GM12878 (cell line): ENCODE measurements at regions not wholly inside any gene's neighbourhood (a gene's known extent, or its start where the extent isn't known, plus 50 kb on each side); places are given as distances from the start of the nearest gene placed in this dataset.

Experiments
- ATAC-seq: fragments of 200-7000 bp; cut with Tn5 transposase; 3 replicates; pipeline ENCODE4 v1.9.1; 2020; ENCODE audit warnings: mild to moderate bottlenecking, moderate library complexity
- BruUV-seq: library from RNA; stranded (reverse); fragments of 400-500 nt; replicated peaks from 2 replicates; lab custom pipeline; 2021; lab: Mats Ljungman, UMichigan
- CTCF ChIA-PET: fragments of 300-600 bp; sonication (Branson Sonifier 250); formaldehyde crosslinking; extraction: SDS; loops from one replicate; lab custom pipeline; 2021; ENCODE audit warnings: inconsistent platforms; lab: Yijun Ruan, JAX
- POLR2A ChIA-PET: fragments of 350-600 bp; formaldehyde crosslinking; extraction: SDS; loops from one replicate; lab custom pipeline; 2021; ENCODE audit warnings: inconsistent platforms; lab: Charles Lee
- RAD21 ChIA-PET: fragments of 300-600 bp; sonication (Branson Sonifier 250); formaldehyde crosslinking; loops from one replicate; lab custom pipeline; 2023; ENCODE audit warnings: antibody characterized with exemption; ENCODE audit not compliant: unreplicated experiment; lab: Charles Lee
- SMC1A ChIA-PET: fragments of 300-600 bp; sonication (Branson Sonifier 250); formaldehyde crosslinking; loops from one replicate; lab custom pipeline; 2023; ENCODE audit not compliant: unreplicated experiment, uncharacterized antibody; lab: Charles Lee
- DNase-seq: peaks from one replicate; pipeline ENCODE4 v3.0.0-alpha.2; 2011; ENCODE audit warnings: low read depth, low spot score
- FAIRE-seq: peaks from 3 replicates; lab custom pipeline; 2011; peaks lifted over from hg19 to GRCh38; lab: Jason Lieb, UNC
- H2AFZ ChIP-seq: 2 replicates; pipeline ENCODE4 v1.6.0; 2011; ENCODE audit warnings: low read depth, low read length, control low read depth; ENCODE audit not compliant: control insufficient read depth
- H3K27ac ChIP-seq: 2 replicates; pipeline ENCODE4 v1.5.1; 2011; ENCODE audit warnings: control low read depth; ENCODE audit not compliant: control insufficient read depth, insufficient read depth
- H3K27me3 ChIP-seq, 2 experiments: replicated peaks in 1 of 2; 2 replicates each; pipeline versions ENCODE4 v1.6.0 to v1.6.1; 2011; ENCODE audit warnings: low read length in 1 of 2; ENCODE audit not compliant: control insufficient read depth in 2 of 2, insufficient read depth in 2 of 2
- H3K36me3 ChIP-seq, 2 experiments: 2 replicates each; pipeline ENCODE4 v1.5.1; 2011; ENCODE audit warnings: low read length in 1 of 2; ENCODE audit not compliant: control insufficient read depth in 2 of 2, insufficient read depth in 2 of 2
- H3K4me1 ChIP-seq: 2 replicates; pipeline ENCODE4 v1.6.1; 2011; ENCODE audit warnings: mild to moderate bottlenecking, low read length, moderate library complexity, mixed read lengths; ENCODE audit not compliant: control insufficient read depth, insufficient read depth
- H3K4me2 ChIP-seq: 2 replicates; pipeline ENCODE4 v1.6.0; 2011; ENCODE audit warnings: control low read depth; ENCODE audit not compliant: control insufficient read depth, insufficient read depth
- H3K4me3 ChIP-seq: fragments of 200-600 bp; sonication (generic); 2 replicates; pipeline ENCODE4 v1.5.1; 2016
- H3K79me2 ChIP-seq: 2 replicates; pipeline ENCODE4 v1.6.0; 2011; ENCODE audit warnings: low read length; ENCODE audit not compliant: control insufficient read depth, insufficient read depth
- H3K9ac ChIP-seq: 2 replicates; pipeline ENCODE4 v1.8.0; 2011; ENCODE audit warnings: low read length, control low read depth, mixed read lengths; ENCODE audit not compliant: control insufficient read depth, insufficient read depth
- H3K9me3 ChIP-seq: replicated peaks from 3 replicates; pipeline ENCODE4 v1.5.1; 2011; ENCODE audit warnings: mild to moderate bottlenecking, low read length; ENCODE audit not compliant: control insufficient read depth, insufficient read depth
- H4K20me1 ChIP-seq: 2 replicates; pipeline ENCODE4 v1.6.0; 2011; ENCODE audit not compliant: control insufficient read depth, insufficient read depth
- CBX3 ChIP-seq: fragments of 200-600 bp; sonication (generic); IDR thresholded peaks from 2 replicates; pipeline ENCODE4 v1.6.1; 2016; ENCODE audit warnings: low read depth, borderline replicate concordance
- CREB1 ChIP-seq: IDR thresholded peaks from 2 replicates; pipeline ENCODE4 v1.6.1; 2012; ENCODE audit warnings: low read depth, mild to moderate bottlenecking, inconsistent platforms
- DPF2 ChIP-seq: fragments of 450-650 bp; IDR thresholded peaks from 2 replicates; pipeline ENCODE4 v1.6.1; 2017; ENCODE audit warnings: mild to moderate bottlenecking
- GATAD2B ChIP-seq: fragments of 450-650 bp; conservative IDR thresholded peaks from 2 replicates; pipeline ENCODE4 v1.6.1; 2017; ENCODE audit warnings: low read depth, mild to moderate bottlenecking, moderate library complexity
- HCFC1 ChIP-seq: fragments of 150-350 bp; IDR thresholded peaks from 2 replicates; pipeline ENCODE4 v1.6.1; 2014; ENCODE audit warnings: low read length
- HDAC6 ChIP-seq: fragments of 200-600 bp; sonication (generic); IDR thresholded peaks from one replicate; pipeline ENCODE4 v1.8.0; 2017; ENCODE audit warnings: antibody characterized with exemption; ENCODE audit not compliant: unreplicated experiment
- IKZF1 ChIP-seq: fragments of 450-650 bp; conservative IDR thresholded peaks from 2 replicates; pipeline ENCODE4 v1.6.1; 2017; ENCODE audit warnings: antibody characterized with exemption, mild to moderate bottlenecking
- IRF4 ChIP-seq: IDR thresholded peaks from 2 replicates; pipeline ENCODE4 v1.6.1; 2011; ENCODE audit warnings: low read depth, low read length
- MTA2 ChIP-seq: fragments of 450-650 bp; IDR thresholded peaks from 2 replicates; pipeline ENCODE4 v1.6.1; 2016; ENCODE audit warnings: low read depth, mild to moderate bottlenecking, moderate library complexity
- MYB ChIP-seq: fragments of 150-350 bp; IDR thresholded peaks from 2 replicates; pipeline ENCODE4 v1.6.1; 2014; ENCODE audit warnings: mild to moderate bottlenecking, low read depth, low read length, borderline replicate concordance
- NBN ChIP-seq: fragments of 450-650 bp; IDR thresholded peaks from 2 replicates; pipeline ENCODE4 v1.6.1; 2016
- NFIC ChIP-seq: IDR thresholded peaks from 2 replicates; pipeline ENCODE4 v1.6.1; 2012; ENCODE audit warnings: low read depth, mild to moderate bottlenecking, inconsistent platforms, low read length, moderate library complexity
- NR2F1 ChIP-seq: fragments of 450-650 bp; conservative IDR thresholded peaks from 2 replicates; pipeline ENCODE4 v1.6.1; 2017; ENCODE audit warnings: mild to moderate bottlenecking
- POU2F2 ChIP-seq: IDR thresholded peaks from 3 replicates; pipeline ENCODE4 v1.6.1; 2011; ENCODE audit warnings: low read depth, mild to moderate bottlenecking, low read length, borderline replicate concordance
- SMC3 ChIP-seq: IDR thresholded peaks from 2 replicates; pipeline ENCODE4 v1.6.1; 2011; ENCODE audit warnings: low read length, improper control_type of control experiment, borderline replicate concordance
- STAT1 ChIP-seq: fragments of 450-650 bp; conservative IDR thresholded peaks from 2 replicates; pipeline ENCODE4 v1.6.1; 2014; ENCODE audit warnings: antibody characterized with exemption, mild to moderate bottlenecking
- SUPT20H ChIP-seq: IDR thresholded peaks from 2 replicates; pipeline ENCODE4 v1.6.1; 2011; ENCODE audit warnings: low read depth, mild to moderate bottlenecking, low read length, moderate library complexity, borderline replicate concordance; ENCODE audit not compliant: control insufficient read depth
- WRNIP1 ChIP-seq: IDR thresholded peaks from 2 replicates; pipeline ENCODE4 v1.6.1; 2011; ENCODE audit warnings: low read depth, low read length, improper control_type of control experiment, borderline replicate concordance
- ZBED1 ChIP-seq: IDR thresholded peaks from 2 replicates; pipeline ENCODE4 v1.6.1; 2016; ENCODE audit warnings: borderline replicate concordance
- WGBS: methylation state at CpG from one replicate; pipeline ENCODE4 v1.1.6; 2016; ENCODE audit warnings: low lambda C conversion rate; ENCODE audit not compliant: insufficient replicate concordance, insufficient coverage; ENCODE audit errors: missing lambda C conversion rate; 5-methylcytosine and 5-hydroxymethylcytosine counted together
- in situ Hi-C: fragments of 300-500 bp; cut with MboI; formaldehyde crosslinking; loops from 9 replicates; pipeline ENCODE4 v1.14.3; 2018; ENCODE audit warnings: mixed read lengths
- intact Hi-C: fragments of 100-400 bp; cut with micrococcal nuclease; formaldehyde crosslinking; loops from one replicate; pipeline ENCODE4 v1.14.2; 2022; ENCODE audit not compliant: unreplicated experiment
- TF ChIP-seq, protein P1 (sequence below): IDR thresholded peaks from 2 replicates; pipeline ENCODE4 v1.6.1; 2011; ENCODE audit warnings: low read depth, low read length, improper control_type of control experiment, borderline replicate concordance
- TF ChIP-seq, protein P2 (sequence below): fragments of 150-350 bp; IDR thresholded peaks from 2 replicates; pipeline ENCODE4 v1.6.1; 2016; ENCODE audit warnings: low read depth, low read length

DNA sequence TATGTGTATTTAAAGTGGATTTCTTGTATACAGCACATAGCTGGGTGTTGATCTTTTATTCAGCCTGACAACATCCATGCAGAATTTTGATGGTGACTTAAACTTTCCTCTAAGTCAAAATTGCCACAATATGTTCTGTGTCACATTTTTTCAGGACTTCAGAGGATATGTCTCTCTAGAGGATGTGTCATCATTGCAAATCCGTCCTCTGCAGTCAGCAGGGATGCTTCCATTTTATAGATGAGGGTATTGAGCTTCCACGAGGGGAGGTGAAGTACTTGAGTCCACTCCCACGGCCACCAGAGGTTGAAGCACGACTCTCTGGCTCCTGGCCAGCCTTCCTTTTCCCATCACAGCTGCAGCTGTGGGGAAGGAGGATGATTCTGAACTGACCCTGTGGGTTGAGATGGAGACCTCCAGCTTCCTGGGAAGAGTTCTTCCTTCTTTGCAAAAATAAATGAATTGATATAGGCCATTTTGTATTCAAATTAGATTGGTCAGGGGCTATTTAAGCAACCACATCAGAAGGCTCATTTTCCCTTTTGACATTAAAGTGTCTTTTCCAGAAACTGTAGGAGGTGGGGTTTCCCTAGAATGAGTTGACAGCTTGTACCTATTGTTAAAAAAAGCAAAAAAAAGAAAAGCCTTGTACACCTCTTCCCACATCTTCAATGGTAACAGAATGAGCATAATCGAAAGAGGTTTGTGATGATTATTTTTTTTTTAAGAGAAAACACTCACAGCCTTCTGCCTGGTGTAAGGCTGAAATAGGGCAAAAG is 55.2 kb upstream of the MYEOV start:
- ChIA-PET POLR2A (interaction anchor here (0.7 to 1.0 kb wide), 3 partner anchors 27 to 183 kb away, joined by 3 read pairs; no protein-coding TSS in a partner anchor), CTCF (interaction anchor here (0.7 to 2.2 kb wide), 2 partner anchors 20 to 98 kb away, joined by 4 to 5 read pairs; no protein-coding TSS in a partner anchor), RAD21 (interaction anchor here (1.1 to 1.6 kb wide), 4 partner anchors 18 to 38 kb away, joined by 3 to 5 read pairs (median 3); no protein-coding TSS in a partner anchor), SMC1A (interaction anchor here (0.9 to 1.4 kb wide), 4 partner anchors 12 to 83 kb away, joined by 3 to 4 read pairs (median 4); partner anchors contain the start of gene SMIM38)
- DNase-seq (no peak), FAIRE-seq (no peak), ATAC-seq (peak; percentile 59)
- WGBS: 11% methylated on average over 5 of the region's 5 CpGs
- BruUV-seq: no TSS peak
- Histone ChIP-seq H3K27me3 (no peaks in the 10 kb centered on the region), H3K27ac (no peak overlapping the region), H2AFZ (no peak overlapping the region), H3K4me3 (no peak overlapping the region), H3K79me2 (no peaks in the 10 kb centered on the region), H3K9me3 (peaks cover 1% of the 10 kb centered on the region; the same call in 2 of the 3 replicates), H3K4me1 (no peaks in the 10 kb centered on the region; the same call in 1 of the 2 replicates), H4K20me1 (no peaks in the 10 kb centered on the region), H3K9ac (no peak overlapping the region), H3K4me2 (no peak overlapping the region), H3K36me3 (no peaks in the 10 kb centered on the region)
- in situ Hi-C loops: no loop called here
- intact Hi-C loops: no loop called here
- TF ChIP-seq HCFC1 (no peak), CREB1 (no peak), IKZF1 (peak; percentile 59; the same call in 1 of the 2 replicates), SMC3 (no peak), POU2F2 (peak; percentile 72; the same call in 2 of the 3 replicates), ZBED1 (no peak), STAT1 (no peak), CBX3 (no peak), HDAC6 (no peak), NBN (no peak), MYB (no peak), NR2F1 (no peak), DPF2 (no peak), IRF4 (0 out of 2 replicates have a peak, but pooled peaks have one; percentile 3), SUPT20H (no peak), WRNIP1 (no peak), GATAD2B (no peak), NFIC (peak; percentile 60; the same call in 1 of the 2 replicates), MTA2 (peak; percentile 35; the same call in 1 of the 2 replicates)
- TF ChIP-seq, protein P1, sequence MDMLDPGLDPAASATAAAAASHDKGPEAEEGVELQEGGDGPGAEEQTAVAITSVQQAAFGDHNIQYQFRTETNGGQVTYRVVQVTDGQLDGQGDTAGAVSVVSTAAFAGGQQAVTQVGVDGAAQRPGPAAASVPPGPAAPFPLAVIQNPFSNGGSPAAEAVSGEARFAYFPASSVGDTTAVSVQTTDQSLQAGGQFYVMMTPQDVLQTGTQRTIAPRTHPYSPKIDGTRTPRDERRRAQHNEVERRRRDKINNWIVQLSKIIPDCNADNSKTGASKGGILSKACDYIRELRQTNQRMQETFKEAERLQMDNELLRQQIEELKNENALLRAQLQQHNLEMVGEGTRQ: no peak
- TF ChIP-seq, protein P2, sequence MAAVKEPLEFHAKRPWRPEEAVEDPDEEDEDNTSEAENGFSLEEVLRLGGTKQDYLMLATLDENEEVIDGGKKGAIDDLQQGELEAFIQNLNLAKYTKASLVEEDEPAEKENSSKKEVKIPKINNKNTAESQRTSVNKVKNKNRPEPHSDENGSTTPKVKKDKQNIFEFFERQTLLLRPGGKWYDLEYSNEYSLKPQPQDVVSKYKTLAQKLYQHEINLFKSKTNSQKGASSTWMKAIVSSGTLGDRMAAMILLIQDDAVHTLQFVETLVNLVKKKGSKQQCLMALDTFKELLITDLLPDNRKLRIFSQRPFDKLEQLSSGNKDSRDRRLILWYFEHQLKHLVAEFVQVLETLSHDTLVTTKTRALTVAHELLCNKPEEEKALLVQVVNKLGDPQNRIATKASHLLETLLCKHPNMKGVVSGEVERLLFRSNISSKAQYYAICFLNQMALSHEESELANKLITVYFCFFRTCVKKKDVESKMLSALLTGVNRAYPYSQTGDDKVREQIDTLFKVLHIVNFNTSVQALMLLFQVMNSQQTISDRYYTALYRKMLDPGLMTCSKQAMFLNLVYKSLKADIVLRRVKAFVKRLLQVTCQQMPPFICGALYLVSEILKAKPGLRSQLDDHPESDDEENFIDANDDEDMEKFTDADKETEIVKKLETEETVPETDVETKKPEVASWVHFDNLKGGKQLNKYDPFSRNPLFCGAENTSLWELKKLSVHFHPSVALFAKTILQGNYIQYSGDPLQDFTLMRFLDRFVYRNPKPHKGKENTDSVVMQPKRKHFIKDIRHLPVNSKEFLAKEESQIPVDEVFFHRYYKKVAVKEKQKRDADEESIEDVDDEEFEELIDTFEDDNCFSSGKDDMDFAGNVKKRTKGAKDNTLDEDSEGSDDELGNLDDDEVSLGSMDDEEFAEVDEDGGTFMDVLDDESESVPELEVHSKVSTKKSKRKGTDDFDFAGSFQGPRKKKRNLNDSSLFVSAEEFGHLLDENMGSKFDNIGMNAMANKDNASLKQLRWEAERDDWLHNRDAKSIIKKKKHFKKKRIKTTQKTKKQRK: no peak
